CD14-positive monocyte (primary cell): ENCODE measurements at regions not wholly inside any gene's neighbourhood (a gene's known extent, or its start where the extent isn't known, plus 50 kb on each side); places are given as distances from the start of the nearest gene placed in this dataset.

Experiments used
- DNase-seq, 3 donors: peaks; one replicate each; pipeline ENCODE4 v3.0.0-alpha.2; 2011 to 2022
- H2AFZ ChIP-seq: 2 replicates; pipeline ENCODE4 v1.6.0; 2012; ENCODE audit warnings: mild to moderate bottlenecking, low read depth, low read length, inconsistent platforms; ENCODE audit not compliant: insufficient read depth, poor library complexity, severe bottlenecking
- H3K27ac ChIP-seq, 2 donors: 1 replicate in 1 of 2; 2 replicates in 1 of 2; pipeline ENCODE4 v1.5.1; 2012 to 2013; ENCODE audit warnings: low read length in 2 of 2, control low read depth in 1 of 2, inconsistent platforms in 1 of 2, low read depth in 1 of 2, mild to moderate bottlenecking in 1 of 2
- H3K27me3 ChIP-seq, 2 donors: one replicate each; pipeline versions ENCODE4 v1.6.0 to v1.6.1; 2011 to 2013; ENCODE audit warnings: low read length in 2 of 2; ENCODE audit not compliant: control insufficient read depth in 2 of 2, insufficient read depth in 2 of 2
- H3K36me3 ChIP-seq, 2 donors: replicated peaks in 1 of 2; 1 replicate in 1 of 2; 2 replicates in 1 of 2; pipeline versions ENCODE4 v1.5.1 to v1.6.1; 2012 to 2013; ENCODE audit warnings: low read length in 2 of 2, control low read depth in 1 of 2, inconsistent platforms in 1 of 2, mild to moderate bottlenecking in 1 of 2; ENCODE audit not compliant: insufficient read depth in 2 of 2, control insufficient read depth in 1 of 2
- H3K4me1 ChIP-seq, 2 donors: 1 replicate in 1 of 2; 2 replicates in 1 of 2; pipeline versions ENCODE4 v1.5.1 to v1.6.1; 2012 to 2013; ENCODE audit warnings: low read length in 2 of 2, control low read depth in 1 of 2, inconsistent platforms in 1 of 2, mild to moderate bottlenecking in 1 of 2, moderate library complexity in 1 of 2; ENCODE audit not compliant: insufficient read depth in 2 of 2, control insufficient read depth in 1 of 2
- H3K4me2 ChIP-seq: replicated peaks from 2 replicates; pipeline ENCODE3; 2012; ENCODE audit warnings: low read length, moderate library complexity, mild to moderate bottlenecking; ENCODE audit not compliant: poor library complexity, severe bottlenecking; ENCODE audit errors: extremely low read depth
- H3K4me3 ChIP-seq, 3 experiments: fragments of 200-600 bp in 1 of 3; sonication (generic) in 1 of 3; replicated peaks in 1 of 3; 1 replicate in 2 of 3; 2 replicates in 1 of 3; pipeline ENCODE4 v1.5.1; 2011 to 2013; ENCODE audit warnings: low read length in 3 of 3, mild to moderate bottlenecking in 3 of 3, control low read depth in 2 of 3, low read depth in 2 of 3, inconsistent platforms in 1 of 3, moderate library complexity in 1 of 3
- H3K79me2 ChIP-seq: 2 replicates; pipeline ENCODE4 v1.6.0; 2012; ENCODE audit warnings: mild to moderate bottlenecking, control low read depth, inconsistent platforms, low read length, moderate library complexity; ENCODE audit not compliant: insufficient read depth
- H3K9ac ChIP-seq: 2 replicates; pipeline ENCODE4 v1.6.0; 2017; ENCODE audit warnings: low read length, mild to moderate bottlenecking; ENCODE audit not compliant: insufficient read depth, poor library complexity, severe bottlenecking
- H3K9me3 ChIP-seq, 2 donors: replicated peaks in 1 of 2; 1 replicate in 1 of 2; 2 replicates in 1 of 2; pipeline versions ENCODE4 v1.5.1 to v1.6.1; 2012 to 2013; ENCODE audit warnings: low read length in 2 of 2, control low read depth in 1 of 2; ENCODE audit not compliant: control insufficient read depth in 1 of 2, insufficient read depth in 1 of 2
- H4K20me1 ChIP-seq: 2 replicates; pipeline ENCODE4 v1.6.0; 2012; ENCODE audit warnings: mild to moderate bottlenecking, low read length, control low read depth, moderate library complexity; ENCODE audit not compliant: insufficient read depth
- H3K27ac Mint-ChIP-seq, 7 donors: one replicate each; pipeline ENCODE4 v1.8.0; 2020; ENCODE audit warnings: mild to moderate bottlenecking in 7 of 7, mixed read lengths in 7 of 7, moderate library complexity in 6 of 7, inconsistent platforms in 2 of 7
- H3K27me3 Mint-ChIP-seq, 3 donors: one replicate each; pipeline ENCODE4 v1.8.0; 2021 to 2022; ENCODE audit warnings: low read depth in 3 of 3, mild to moderate bottlenecking in 3 of 3, mixed read lengths in 3 of 3, moderate library complexity in 3 of 3, inconsistent platforms in 1 of 3
- H3K36me3 Mint-ChIP-seq, 2 donors: one replicate each; pipeline ENCODE4 v1.8.0; 2020; ENCODE audit warnings: mixed read lengths in 2 of 2, inconsistent platforms in 1 of 2, mild to moderate bottlenecking in 1 of 2
- H3K4me1 Mint-ChIP-seq: one replicate; pipeline ENCODE4 v1.8.0; 2020; ENCODE audit warnings: mild to moderate bottlenecking, mixed read lengths
- H3K4me3 Mint-ChIP-seq, 2 donors: one replicate each; pipeline ENCODE4 v1.8.0; 2020; ENCODE audit warnings: mild to moderate bottlenecking in 2 of 2, mixed read lengths in 2 of 2, moderate library complexity in 1 of 2
- H3K9me3 Mint-ChIP-seq, 7 donors: one replicate each; pipeline ENCODE4 v1.8.0; 2020 to 2022; ENCODE audit warnings: mixed read lengths in 7 of 7, mild to moderate bottlenecking in 6 of 7, moderate library complexity in 6 of 7, inconsistent platforms in 2 of 7
- WGBS: methylation state at CpG from one replicate; pipeline ENCODE4 v1.1.5; 2013; ENCODE audit warnings: missing lambda C conversion rate; ENCODE audit not compliant: insufficient coverage; 5-methylcytosine and 5-hydroxymethylcytosine counted together
- intact Hi-C, 2 donors: fragments of 100-400 bp; cut with micrococcal nuclease; formaldehyde crosslinking; loops; one replicate each; pipeline versions ENCODE4 v1.15.0 to v1.15.1; 2023
- TF ChIP-seq, protein P1 (sequence below): fragments of 200-600 bp; IDR thresholded peaks from one replicate; pipeline ENCODE4 v1.8.0; 2022; ENCODE audit warnings: antibody characterized with exemption, mild to moderate bottlenecking

DNA sequence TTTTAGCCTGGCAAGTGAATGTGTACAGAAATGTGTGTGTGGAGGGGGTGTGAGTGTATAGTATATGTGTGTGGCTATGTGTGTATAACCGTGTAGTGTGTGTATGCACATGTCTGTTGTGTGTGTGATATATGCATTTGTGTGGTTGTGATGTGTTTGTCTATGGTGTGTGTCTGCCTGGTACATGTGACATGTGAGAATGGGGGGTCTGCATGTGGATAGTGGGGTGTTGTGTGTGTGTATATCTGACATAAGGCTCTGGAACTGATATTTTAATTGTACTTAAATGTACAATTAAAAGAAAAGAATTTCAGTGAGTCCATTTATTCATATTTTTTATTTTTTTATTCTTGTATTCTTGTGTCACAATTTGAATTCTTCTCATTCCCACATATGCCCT, 57.2 kb upstream of the CNR1 start:
- 94% methylated on average over 1 of the region's 1 CpG for WGBS

DNA sequence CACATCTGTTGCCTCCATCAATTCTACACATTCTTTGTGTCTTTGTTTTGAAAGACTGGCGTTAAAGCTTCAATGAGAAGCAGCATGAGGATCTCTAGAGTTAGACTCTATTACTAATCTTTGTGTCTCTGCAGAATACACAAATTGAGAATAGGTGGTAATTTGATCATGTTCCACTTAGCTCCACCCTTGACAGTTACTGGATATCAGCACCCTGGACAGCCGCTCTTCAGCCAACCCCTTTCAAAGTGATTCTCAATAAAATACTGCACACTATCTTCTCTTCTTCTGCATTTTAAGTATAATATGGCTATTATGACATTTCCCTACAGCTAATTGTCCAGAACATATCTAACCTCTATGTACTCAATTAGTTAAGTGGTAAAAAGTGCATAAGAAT, 54.3 kb upstream of the CNR1 start:
- peaks cover 0 to 4% (median 0%) of the 10 kb centered on the region in 7 donors for H3K9me3 Mint-ChIP-seq
- no peaks in the 10 kb centered on the region for H3K27me3 ChIP-seq
- no peak overlapping the region for H3K4me3 Mint-ChIP-seq
- no peaks in the 10 kb centered on the region for H3K79me2 ChIP-seq
- H3K36me3 ChIP-seq, result no peaks in the 10 kb centered on the region
- TF ChIP-seq, protein P1, sequence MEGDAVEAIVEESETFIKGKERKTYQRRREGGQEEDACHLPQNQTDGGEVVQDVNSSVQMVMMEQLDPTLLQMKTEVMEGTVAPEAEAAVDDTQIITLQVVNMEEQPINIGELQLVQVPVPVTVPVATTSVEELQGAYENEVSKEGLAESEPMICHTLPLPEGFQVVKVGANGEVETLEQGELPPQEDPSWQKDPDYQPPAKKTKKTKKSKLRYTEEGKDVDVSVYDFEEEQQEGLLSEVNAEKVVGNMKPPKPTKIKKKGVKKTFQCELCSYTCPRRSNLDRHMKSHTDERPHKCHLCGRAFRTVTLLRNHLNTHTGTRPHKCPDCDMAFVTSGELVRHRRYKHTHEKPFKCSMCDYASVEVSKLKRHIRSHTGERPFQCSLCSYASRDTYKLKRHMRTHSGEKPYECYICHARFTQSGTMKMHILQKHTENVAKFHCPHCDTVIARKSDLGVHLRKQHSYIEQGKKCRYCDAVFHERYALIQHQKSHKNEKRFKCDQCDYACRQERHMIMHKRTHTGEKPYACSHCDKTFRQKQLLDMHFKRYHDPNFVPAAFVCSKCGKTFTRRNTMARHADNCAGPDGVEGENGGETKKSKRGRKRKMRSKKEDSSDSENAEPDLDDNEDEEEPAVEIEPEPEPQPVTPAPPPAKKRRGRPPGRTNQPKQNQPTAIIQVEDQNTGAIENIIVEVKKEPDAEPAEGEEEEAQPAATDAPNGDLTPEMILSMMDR, result no peak
- no peak for DNase-seq
- no peak overlapping the region for H3K4me3 ChIP-seq
- H3K9me3 ChIP-seq, result no peaks in the 10 kb centered on the region
- H3K9ac ChIP-seq, result no peak overlapping the region
- H3K4me1 ChIP-seq, result no peaks in the 10 kb centered on the region
- intact Hi-C loops, result no loop called here
- H3K4me2 ChIP-seq, result no peak overlapping the region
- no peak overlapping the region for H3K27ac Mint-ChIP-seq
- no peaks in the 10 kb centered on the region for H3K36me3 Mint-ChIP-seq
- H3K27ac ChIP-seq, result no peak overlapping the region
- WGBS, result no CpG with 5 or more reads among the region's 2 CpGs
- H2AFZ ChIP-seq, result no peak overlapping the region
- no peaks in the 10 kb centered on the region for H3K4me1 Mint-ChIP-seq
- H4K20me1 ChIP-seq, result no peaks in the 10 kb centered on the region
- H3K27me3 Mint-ChIP-seq, result peaks cover 0 to 3% (median 0%) of the 10 kb centered on the region in 3 donors

More for the DNA sequence above, 57.2 kb upstream of the CNR1 start:
- Histone ChIP-seq H3K36me3 (no peaks in the 10 kb centered on the region), H3K79me2 (no peaks in the 10 kb centered on the region), H3K4me3 (no peak overlapping the region), H3K9ac (no peak overlapping the region), H2AFZ (no peak overlapping the region), H4K20me1 (no peaks in the 10 kb centered on the region), H3K27me3 (no peaks in the 10 kb centered on the region), H3K4me2 (no peak overlapping the region), H3K4me1 (no peaks in the 10 kb centered on the region), H3K9me3 (peaks cover 0 to 3% of the 10 kb centered on the region in 2 donors), H3K27ac (no peak overlapping the region)
- intact Hi-C loops, result no loop called here
- H3K9me3 Mint-ChIP-seq, result peaks cover 0 to 6% (median 3%) of the 10 kb centered on the region in 7 donors
- H3K4me3 Mint-ChIP-seq, result no peak overlapping the region
- TF ChIP-seq, protein P1, result no peak
- no peak overlapping the region for H3K27ac Mint-ChIP-seq
- H3K4me1 Mint-ChIP-seq, result no peaks in the 10 kb centered on the region
- peaks cover 0 to 2% (median 1%) of the 10 kb centered on the region in 3 donors for H3K27me3 Mint-ChIP-seq
- H3K36me3 Mint-ChIP-seq, result no peaks in the 10 kb centered on the region
- DNase-seq, result no peak
